BLaER1 treated with 17β-estradiol and CSF1 and Interleukin-3, amounts not matched to agents 10 nM and 100 nM (cell line): ENCODE measurements at regions not wholly inside any gene's neighbourhood (a gene's known extent, or its start where the extent isn't known, plus 50 kb on each side); places are given as distances from the start of the nearest gene placed in this dataset.

Experiments used
- H3K27ac ChIP-seq, 11 experiments: shearing (Covaris generic); formaldehyde crosslinking; 2 replicates each; pipeline ENCODE4 v1.8.1; 2022
- H3K27me3 ChIP-seq, 11 experiments: shearing (Covaris generic); formaldehyde crosslinking; 2 replicates each; pipeline ENCODE4 v1.8.1; 2022
- H3K36me3 ChIP-seq, 11 experiments: shearing (Covaris generic); formaldehyde crosslinking; 2 replicates each; pipeline ENCODE4 v1.8.1; 2022
- H3K4me1 ChIP-seq, 10 experiments: shearing (Covaris generic); formaldehyde crosslinking; 2 replicates each; pipeline ENCODE4 v1.8.1; 2022
- H3K4me2 ChIP-seq, 11 experiments: shearing (Covaris generic); formaldehyde crosslinking; 2 replicates each; pipeline ENCODE4 v1.8.1; 2022
- H3K4me3 ChIP-seq, 10 experiments: shearing (Covaris generic); formaldehyde crosslinking; 2 replicates each; pipeline ENCODE4 v1.8.1; 2022
- H3K9ac ChIP-seq, 11 experiments: shearing (Covaris generic); formaldehyde crosslinking; 2 replicates each; pipeline ENCODE4 v1.8.1; 2022
- H3K9me3 ChIP-seq, 11 experiments: shearing (Covaris generic); formaldehyde crosslinking; replicated peaks in 1 of 11; 2 replicates each; pipeline ENCODE4 v1.8.1; 2022
- H4K20me1 ChIP-seq, 11 experiments: shearing (Covaris generic); formaldehyde crosslinking; 2 replicates each; pipeline ENCODE4 v1.8.1; 2022
- Cebpa-rat ChIP-seq, 11 experiments: shearing (Covaris generic); IDR thresholded peaks; 2 replicates each; pipeline ENCODE4 v1.8.1; 2022

DNA sequence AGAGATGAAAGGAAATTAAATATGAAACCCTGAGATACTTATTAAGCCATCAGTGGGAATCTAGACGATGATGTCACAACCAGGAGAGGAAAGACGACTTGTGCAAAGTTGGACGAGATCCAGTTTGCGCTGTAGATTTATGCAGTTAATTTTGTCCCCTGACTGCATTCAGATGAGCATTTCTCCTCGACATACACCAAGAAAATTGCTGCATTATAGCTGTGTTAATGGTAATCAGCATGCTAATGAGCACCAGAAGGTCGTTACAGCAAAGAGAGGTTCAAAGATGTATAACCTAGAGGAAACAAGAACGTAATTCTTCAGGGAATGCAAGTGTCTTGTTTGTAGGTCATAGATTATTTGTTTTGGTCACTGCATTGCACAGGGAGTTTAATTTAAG, 371.7 kb downstream of the RBM26 start:
- Histone ChIP-seq H3K4me1 (no peaks in the 10 kb centered on the region), H3K9me3 (no peaks in the 10 kb centered on the region), H4K20me1 (no peaks in the 10 kb centered on the region), H3K27ac (no peak overlapping the region), H3K27me3 (no peaks in the 10 kb centered on the region), H3K36me3 (no peaks in the 10 kb centered on the region), H3K4me3 (no peak overlapping the region), H3K4me2 (no peak overlapping the region), H3K9ac (no peak overlapping the region)
- TF ChIP-seq Cebpa-rat (IDR thresholded peaks at IDR 0.05): no peak

DNA sequence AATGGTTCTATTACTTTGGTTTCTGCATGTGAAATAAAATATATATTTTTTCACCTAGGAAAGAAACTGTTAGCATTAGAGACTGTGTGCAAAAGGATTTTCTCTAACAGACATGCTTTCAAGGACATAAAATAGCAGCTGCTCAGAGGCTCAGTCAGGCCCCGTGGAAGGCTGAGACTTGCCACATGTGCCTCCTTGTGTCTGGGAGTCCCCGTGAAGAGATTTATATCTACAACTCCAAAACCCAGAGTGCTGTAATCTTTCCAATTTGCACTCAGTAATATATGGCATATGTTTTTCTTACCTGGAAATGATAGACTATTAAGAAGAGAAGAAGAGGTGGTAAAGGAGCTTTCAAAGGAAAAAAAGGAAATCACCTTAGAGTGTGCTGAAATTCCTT, 371.6 kb upstream of the OBI1 start:
- no peaks in the 10 kb centered on the region for H3K9me3 ChIP-seq
- H3K27ac ChIP-seq: no peak overlapping the region
- no peaks in the 10 kb centered on the region for H4K20me1 ChIP-seq
- no peak for TF ChIP-seq Cebpa-rat (IDR thresholded peaks at IDR 0.05)
- H3K36me3 ChIP-seq: no peaks in the 10 kb centered on the region
- H3K9ac ChIP-seq: no peak overlapping the region
- H3K27me3 ChIP-seq: no peaks in the 10 kb centered on the region
- no peak overlapping the region for H3K4me2 ChIP-seq
- no peak overlapping the region for H3K4me3 ChIP-seq
- no peaks in the 10 kb centered on the region for H3K4me1 ChIP-seq

DNA sequence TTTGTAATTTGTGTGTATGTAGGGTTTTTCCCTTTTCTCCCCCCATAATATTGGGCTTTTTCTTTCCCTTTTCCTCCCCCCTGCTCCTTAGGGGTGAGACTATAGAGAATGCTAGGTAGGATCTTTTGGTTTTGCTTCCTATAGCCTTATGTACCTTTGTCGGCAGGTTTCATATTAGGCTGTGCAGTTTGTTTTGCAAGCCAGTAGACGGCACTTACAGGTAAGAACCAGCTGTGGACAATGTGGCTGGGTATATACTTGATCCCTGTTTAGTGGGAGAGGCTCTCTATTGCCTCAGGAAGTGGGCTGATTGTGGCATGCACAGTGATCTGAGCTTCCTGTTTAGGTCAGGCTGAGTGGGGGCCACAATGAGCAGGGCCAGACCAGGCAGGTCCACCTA, 359.2 kb upstream of the OBI1 start:
- no peaks in the 10 kb centered on the region for H4K20me1 ChIP-seq
- H3K9ac ChIP-seq: no peak overlapping the region
- TF ChIP-seq Cebpa-rat (IDR thresholded peaks at IDR 0.05): no peak
- no peak overlapping the region for H3K27ac ChIP-seq
- H3K36me3 ChIP-seq: no peaks in the 10 kb centered on the region; a peak in 1 of 22 replicates
- no peak overlapping the region for H3K4me3 ChIP-seq
- H3K27me3 ChIP-seq: no peaks in the 10 kb centered on the region
- peaks cover 28 to 47% (median 38%) of the 10 kb centered on the region in 11 experiments for H3K9me3 ChIP-seq
- H3K4me1 ChIP-seq: no peaks in the 10 kb centered on the region
- no peak overlapping the region for H3K4me2 ChIP-seq

DNA sequence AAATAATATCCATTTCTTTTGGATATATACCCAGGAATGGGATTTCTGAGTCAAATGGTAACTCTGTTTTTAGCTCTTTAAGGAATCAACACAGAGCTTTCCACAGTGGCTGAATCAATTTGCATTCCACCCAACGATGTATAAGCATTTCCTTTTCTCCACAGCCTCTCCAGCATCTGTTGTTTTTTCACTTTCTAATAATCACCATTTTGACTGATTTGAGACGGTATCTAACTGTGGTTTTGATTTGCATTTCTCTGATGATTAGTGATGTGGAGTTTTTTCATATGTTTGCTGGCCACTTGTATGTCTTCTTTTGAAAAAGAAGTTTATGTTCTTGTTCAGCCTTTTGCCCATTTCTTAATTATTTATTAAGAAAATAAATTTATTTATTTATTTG, 352.2 kb upstream of the OBI1 start:
- TF ChIP-seq Cebpa-rat (IDR thresholded peaks at IDR 0.05): no peak
- peaks cover 6 to 20% (median 14%) of the 10 kb centered on the region in 11 experiments; a peak in 17 of 22 replicates for H3K9me3 ChIP-seq
- no peaks in the 10 kb centered on the region for H3K4me1 ChIP-seq
- no peak overlapping the region for H3K4me3 ChIP-seq
- no peaks in the 10 kb centered on the region for H3K36me3 ChIP-seq
- H3K27ac ChIP-seq: no peak overlapping the region
- H3K27me3 ChIP-seq: no peaks in the 10 kb centered on the region
- no peak overlapping the region for H3K9ac ChIP-seq
- no peak overlapping the region for H3K4me2 ChIP-seq
- H4K20me1 ChIP-seq: no peaks in the 10 kb centered on the region

DNA sequence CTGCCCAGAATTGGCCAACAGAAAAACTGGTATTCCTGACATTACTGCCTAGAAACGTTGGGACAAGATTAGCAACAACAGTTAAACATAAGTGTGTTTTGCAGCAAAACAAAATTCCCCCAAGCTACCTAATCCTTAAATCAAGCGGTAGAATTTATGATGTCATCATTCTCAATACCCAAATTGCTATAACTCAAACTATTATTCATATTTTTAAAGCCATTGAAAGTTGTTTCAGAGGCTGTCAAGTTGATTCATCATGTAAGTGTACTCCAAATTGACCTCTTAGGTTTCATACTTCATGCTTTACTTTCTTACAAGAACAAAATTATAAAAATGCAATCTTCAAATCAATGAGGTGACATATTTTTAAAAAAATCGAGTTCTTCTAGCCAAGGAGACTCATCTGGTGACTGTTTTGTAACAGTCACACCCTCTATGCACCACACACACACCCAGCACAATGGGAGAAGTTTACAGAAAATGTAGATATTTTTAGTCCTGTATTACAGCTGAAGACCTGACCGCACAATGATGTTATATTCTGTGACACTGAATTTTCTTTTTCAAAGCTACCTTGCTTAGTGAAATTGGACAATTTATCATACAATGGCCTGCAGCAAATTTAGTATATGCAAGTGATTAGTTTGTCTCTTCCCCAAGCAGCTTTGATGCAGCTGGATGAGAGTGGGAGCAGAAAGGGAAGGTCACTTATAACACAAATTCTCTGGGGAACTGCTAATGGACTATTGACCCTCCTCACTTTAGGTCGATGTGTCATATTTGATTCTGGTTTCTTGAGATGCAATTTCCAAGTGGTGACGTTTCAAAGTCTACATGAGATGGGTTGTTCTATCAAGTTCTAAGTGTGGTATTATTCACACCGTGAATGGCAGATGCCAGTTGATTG, 345.3 kb upstream of the OBI1 start:
- no peak overlapping the region for H3K4me2 ChIP-seq

DNA sequence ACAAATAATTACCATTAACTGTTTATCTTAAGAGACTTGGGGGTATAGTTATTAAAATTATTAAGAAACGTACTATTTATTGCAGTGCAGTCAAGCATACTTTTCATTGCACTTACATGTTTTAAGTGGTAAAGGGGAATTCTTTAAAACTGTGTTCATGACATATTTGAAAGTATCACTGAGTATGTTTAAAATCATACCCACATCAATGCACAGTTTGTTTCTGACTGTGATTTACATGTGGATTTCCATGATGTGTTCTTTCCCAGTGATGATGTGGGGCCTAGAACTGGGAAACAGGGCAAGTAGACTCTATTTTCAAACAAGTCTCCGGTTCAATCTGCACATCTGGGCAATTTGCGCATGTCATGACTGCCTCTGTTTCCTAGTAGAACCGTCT, 340.5 kb upstream of the OBI1 start:
- Histone ChIP-seq H3K4me2 (no peak overlapping the region), H3K4me3 (no peak overlapping the region), H3K4me1 (peaks cover 0 to 9% (median 0%) of the 10 kb centered on the region in 10 experiments; a peak in 1 of 20 replicates), H3K36me3 (no peaks in the 10 kb centered on the region), H3K27me3 (no peaks in the 10 kb centered on the region), H3K9ac (no peak overlapping the region), H4K20me1 (no peaks in the 10 kb centered on the region), H3K27ac (no peak overlapping the region), H3K9me3 (no peaks in the 10 kb centered on the region)
- no peak for TF ChIP-seq Cebpa-rat (IDR thresholded peaks at IDR 0.05)

More for the DNA sequence above, 345.3 kb upstream of the OBI1 start:
- Histone ChIP-seq H3K27me3 (no peaks in the 10 kb centered on the region), H3K9ac (no peak overlapping the region), H4K20me1 (no peaks in the 10 kb centered on the region), H3K9me3 (no peaks in the 10 kb centered on the region), H3K4me3 (no peak overlapping the region), H3K27ac (no peak overlapping the region), H3K4me1 (no peaks in the 10 kb centered on the region), H3K36me3 (no peaks in the 10 kb centered on the region)
- no peak for TF ChIP-seq Cebpa-rat (IDR thresholded peaks at IDR 0.05)

DNA sequence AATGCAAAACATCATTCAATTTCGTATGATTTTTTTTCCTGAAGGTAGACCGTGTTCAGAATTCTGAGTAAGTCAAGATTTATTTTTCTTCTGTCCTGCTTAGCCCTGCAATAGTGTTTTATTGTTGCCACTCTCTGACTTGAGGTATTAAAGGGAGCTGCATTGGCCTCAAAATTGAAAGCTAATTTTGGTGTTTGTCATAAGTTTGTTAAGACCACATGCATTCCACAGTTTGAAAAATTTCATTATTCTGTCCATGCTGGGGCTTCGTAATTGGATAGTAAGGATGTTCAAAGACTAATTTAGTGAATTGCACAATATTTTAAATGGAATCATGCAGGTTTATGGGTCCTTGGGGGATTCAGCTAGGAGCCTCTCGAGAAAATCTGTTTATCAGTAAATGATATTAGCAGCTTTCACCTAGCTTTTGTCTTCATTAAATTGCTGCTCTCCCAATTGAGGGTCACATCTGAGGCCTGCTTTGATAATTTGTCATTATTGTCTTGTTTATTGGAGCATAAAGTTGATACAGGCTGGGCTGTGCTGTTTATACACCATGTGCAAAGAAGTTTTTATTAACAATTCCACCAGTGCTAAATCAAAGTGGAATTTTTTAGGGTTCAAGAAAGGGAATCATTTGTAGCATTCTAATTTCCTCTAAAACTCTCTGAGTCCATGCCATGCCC, 339.8 kb upstream of the OBI1 start:
- Histone ChIP-seq H3K27me3 (no peaks in the 10 kb centered on the region), H3K4me2 (no peak overlapping the region), H3K9ac (no peak overlapping the region), H4K20me1 (no peaks in the 10 kb centered on the region), H3K27ac (no peak overlapping the region), H3K4me3 (no peak overlapping the region), H3K4me1 (peaks cover 0 to 9% (median 0%) of the 10 kb centered on the region in 10 experiments; a peak in 1 of 20 replicates), H3K36me3 (no peaks in the 10 kb centered on the region), H3K9me3 (no peaks in the 10 kb centered on the region)
- TF ChIP-seq Cebpa-rat (IDR thresholded peaks at IDR 0.05): no peak

DNA sequence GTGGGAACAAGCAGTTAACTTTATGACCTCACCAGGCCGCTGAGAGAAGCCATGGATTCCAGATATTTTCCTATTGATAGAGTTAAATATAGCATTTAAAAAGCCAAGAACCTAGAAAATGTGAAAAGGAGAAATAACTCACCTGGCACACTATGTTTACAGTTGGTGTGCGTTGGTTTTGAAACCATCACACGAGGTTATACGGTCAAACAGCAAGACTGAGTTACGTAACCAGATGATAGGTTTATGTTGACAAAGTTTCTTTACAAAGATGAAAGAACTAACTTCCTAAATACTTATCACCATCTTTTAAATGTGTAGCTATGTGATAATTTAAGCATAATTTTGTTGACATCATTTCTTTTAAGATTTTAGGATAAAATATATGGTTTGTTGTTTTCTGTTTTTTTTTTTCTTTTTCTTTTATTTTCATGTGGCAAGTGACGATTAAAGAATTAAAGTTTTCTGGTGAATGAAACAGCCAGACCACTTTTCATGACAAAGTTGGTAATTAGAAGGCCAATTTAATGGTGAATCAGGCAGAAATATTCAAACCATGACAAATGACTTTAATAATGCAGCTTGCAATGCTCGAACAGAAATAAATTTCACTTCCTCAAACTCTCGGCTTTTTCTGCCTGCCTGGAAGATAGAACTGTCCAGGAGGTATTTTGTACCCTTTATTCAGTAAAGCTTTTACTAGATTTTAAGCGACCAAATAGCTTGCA, 339.1 kb upstream of the OBI1 start:
- no peaks in the 10 kb centered on the region for H3K27me3 ChIP-seq
- no peaks in the 10 kb centered on the region for H3K9me3 ChIP-seq
- no peaks in the 10 kb centered on the region for H4K20me1 ChIP-seq
- no peak overlapping the region for H3K27ac ChIP-seq
- no peak overlapping the region for H3K4me3 ChIP-seq
- no peaks in the 10 kb centered on the region for H3K36me3 ChIP-seq
- TF ChIP-seq Cebpa-rat (IDR thresholded peaks at IDR 0.05): no peak
- H3K9ac ChIP-seq: no peak overlapping the region
- no peak overlapping the region for H3K4me2 ChIP-seq
- peaks cover 0 to 9% (median 0%) of the 10 kb centered on the region in 10 experiments; a peak in 1 of 20 replicates for H3K4me1 ChIP-seq

DNA sequence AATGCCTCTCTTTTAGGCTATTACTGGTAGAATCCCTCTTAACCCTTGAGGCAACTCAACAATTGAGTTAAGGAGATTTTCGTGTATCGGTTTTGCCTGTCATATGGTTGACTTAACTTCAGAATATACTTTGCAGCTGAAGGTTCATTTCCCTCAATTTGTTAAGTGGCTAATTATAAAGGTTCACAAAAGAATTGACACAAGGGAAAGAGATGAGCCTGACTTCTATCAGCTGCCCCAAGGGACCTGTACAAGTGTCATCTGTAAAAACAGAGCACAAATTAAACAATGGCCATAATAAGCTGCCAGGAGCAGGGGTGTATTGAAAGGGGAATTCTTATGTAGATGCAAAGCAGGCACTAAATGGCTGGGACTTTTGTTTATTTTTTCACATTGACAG, 334.8 kb upstream of the OBI1 start:
- Histone ChIP-seq H3K27me3 (no peaks in the 10 kb centered on the region), H3K9ac (no peak overlapping the region), H3K4me2 (no peak overlapping the region), H3K4me1 (peaks cover 0 to 9% (median 0%) of the 10 kb centered on the region in 10 experiments; a peak in 1 of 20 replicates), H3K27ac (no peak overlapping the region), H3K4me3 (no peak overlapping the region), H4K20me1 (no peaks in the 10 kb centered on the region), H3K36me3 (no peaks in the 10 kb centered on the region), H3K9me3 (no peaks in the 10 kb centered on the region)
- TF ChIP-seq Cebpa-rat (IDR thresholded peaks at IDR 0.05): no peak
